ENCODE measurements at regions not wholly inside any gene's neighbourhood (a gene's known extent, or its start where the extent isn't known, plus 50 kb on each side); places are given as distances from the start of the nearest gene placed in this dataset.

DNA sequence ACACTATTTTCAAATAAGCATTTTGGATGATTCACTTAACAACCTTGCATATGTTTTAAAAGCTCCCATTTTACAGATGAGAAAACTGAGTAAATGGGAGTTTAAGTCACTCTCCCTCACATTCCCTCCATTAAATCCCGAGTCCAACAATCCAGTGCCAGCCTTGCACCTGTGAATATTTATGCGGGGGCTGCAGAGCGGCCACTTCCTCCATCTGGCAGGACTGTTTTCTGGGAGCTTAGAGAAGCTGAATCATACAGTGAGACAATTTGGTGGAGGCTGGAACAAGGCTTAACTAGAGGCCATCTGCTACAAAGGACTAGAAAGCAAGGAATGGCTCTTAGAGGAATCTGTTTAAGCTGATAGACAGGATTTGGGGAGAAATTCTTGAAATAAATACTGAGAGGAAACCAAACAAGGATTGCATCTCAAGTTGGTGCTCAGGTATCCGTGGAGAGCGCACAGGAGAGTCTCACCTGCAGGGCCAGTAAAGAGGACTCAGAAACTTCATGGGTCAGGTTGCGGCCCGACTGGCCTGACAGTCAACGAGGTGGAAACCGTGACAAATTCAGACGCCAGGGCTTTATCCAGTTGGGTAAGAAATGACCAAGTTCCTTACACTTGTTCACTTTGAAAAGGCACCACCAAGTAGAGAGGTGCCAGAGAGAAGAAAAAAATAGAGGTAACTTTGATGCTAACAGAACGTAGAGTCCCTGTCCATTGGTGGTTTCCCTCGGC, 478.5 kb downstream of the QKI start:
- TF ChIP-seq, protein P1, sequence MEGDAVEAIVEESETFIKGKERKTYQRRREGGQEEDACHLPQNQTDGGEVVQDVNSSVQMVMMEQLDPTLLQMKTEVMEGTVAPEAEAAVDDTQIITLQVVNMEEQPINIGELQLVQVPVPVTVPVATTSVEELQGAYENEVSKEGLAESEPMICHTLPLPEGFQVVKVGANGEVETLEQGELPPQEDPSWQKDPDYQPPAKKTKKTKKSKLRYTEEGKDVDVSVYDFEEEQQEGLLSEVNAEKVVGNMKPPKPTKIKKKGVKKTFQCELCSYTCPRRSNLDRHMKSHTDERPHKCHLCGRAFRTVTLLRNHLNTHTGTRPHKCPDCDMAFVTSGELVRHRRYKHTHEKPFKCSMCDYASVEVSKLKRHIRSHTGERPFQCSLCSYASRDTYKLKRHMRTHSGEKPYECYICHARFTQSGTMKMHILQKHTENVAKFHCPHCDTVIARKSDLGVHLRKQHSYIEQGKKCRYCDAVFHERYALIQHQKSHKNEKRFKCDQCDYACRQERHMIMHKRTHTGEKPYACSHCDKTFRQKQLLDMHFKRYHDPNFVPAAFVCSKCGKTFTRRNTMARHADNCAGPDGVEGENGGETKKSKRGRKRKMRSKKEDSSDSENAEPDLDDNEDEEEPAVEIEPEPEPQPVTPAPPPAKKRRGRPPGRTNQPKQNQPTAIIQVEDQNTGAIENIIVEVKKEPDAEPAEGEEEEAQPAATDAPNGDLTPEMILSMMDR (IDR thresholded peaks at IDR 0.05 in 2 of 3, conservative IDR thresholded peaks at IDR 0.05 in 1 of 3; ENCODE audit: borderline replicate concordance in 1 of 3, insufficient read depth in 1 of 3, low read depth in 2 of 3, low read length in 2 of 3) = no peak
- TF ChIP-seq EGR1 (IDR thresholded peaks at IDR 0.05; ENCODE audit: low read depth) (no peak), JUND (IDR thresholded peaks at IDR 0.05) (no peak), POLR2A (IDR thresholded peaks at IDR 0.05; ENCODE audit: borderline replicate concordance, extremely low read depth, insufficient read depth, insufficient read length) (no peak), EZH2 (IDR thresholded peaks at IDR 0.05) (no peak), ZFX (IDR thresholded peaks at IDR 0.05) (no peak), EZH2phosphoT487 (IDR thresholded peaks at IDR 0.05; ENCODE audit: borderline replicate concordance) (no peak), SIN3A (IDR thresholded peaks at IDR 0.05; ENCODE audit: low read depth) (no peak)
- TF ChIP-seq, protein P2, sequence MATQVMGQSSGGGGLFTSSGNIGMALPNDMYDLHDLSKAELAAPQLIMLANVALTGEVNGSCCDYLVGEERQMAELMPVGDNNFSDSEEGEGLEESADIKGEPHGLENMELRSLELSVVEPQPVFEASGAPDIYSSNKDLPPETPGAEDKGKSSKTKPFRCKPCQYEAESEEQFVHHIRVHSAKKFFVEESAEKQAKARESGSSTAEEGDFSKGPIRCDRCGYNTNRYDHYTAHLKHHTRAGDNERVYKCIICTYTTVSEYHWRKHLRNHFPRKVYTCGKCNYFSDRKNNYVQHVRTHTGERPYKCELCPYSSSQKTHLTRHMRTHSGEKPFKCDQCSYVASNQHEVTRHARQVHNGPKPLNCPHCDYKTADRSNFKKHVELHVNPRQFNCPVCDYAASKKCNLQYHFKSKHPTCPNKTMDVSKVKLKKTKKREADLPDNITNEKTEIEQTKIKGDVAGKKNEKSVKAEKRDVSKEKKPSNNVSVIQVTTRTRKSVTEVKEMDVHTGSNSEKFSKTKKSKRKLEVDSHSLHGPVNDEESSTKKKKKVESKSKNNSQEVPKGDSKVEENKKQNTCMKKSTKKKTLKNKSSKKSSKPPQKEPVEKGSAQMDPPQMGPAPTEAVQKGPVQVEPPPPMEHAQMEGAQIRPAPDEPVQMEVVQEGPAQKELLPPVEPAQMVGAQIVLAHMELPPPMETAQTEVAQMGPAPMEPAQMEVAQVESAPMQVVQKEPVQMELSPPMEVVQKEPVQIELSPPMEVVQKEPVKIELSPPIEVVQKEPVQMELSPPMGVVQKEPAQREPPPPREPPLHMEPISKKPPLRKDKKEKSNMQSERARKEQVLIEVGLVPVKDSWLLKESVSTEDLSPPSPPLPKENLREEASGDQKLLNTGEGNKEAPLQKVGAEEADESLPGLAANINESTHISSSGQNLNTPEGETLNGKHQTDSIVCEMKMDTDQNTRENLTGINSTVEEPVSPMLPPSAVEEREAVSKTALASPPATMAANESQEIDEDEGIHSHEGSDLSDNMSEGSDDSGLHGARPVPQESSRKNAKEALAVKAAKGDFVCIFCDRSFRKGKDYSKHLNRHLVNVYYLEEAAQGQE (IDR thresholded peaks at IDR 0.05; ENCODE audit: low read depth) = no peak
